ENCODE measurements at regions not wholly inside any gene's neighbourhood (a gene's known extent, or its start where the extent isn't known, plus 50 kb on each side); places are given as distances from the start of the nearest gene placed in this dataset.

- DNase-seq (ENCODE audit: low read depth): peak; percentile 35
- TF ChIP-seq MAX (IDR thresholded peaks at IDR 0.05; ENCODE audit: low read depth, low read length): no peak
- TF ChIP-seq MYC (IDR thresholded peaks at IDR 0.05; ENCODE audit: low read depth, low read length): no peak
- TF ChIP-seq CTCF (IDR thresholded peaks at IDR 0.05; ENCODE audit: low read depth, low read length): no peak
- TF ChIP-seq POLR2A (IDR thresholded peaks at IDR 0.05; ENCODE audit: extremely low read depth, insufficient read length): no peak
- peak overlapping the region; percentile 92 for H3K4me3 ChIP-seq (ENCODE audit: low read depth, low read length)
These were observed 565.1 kb upstream of the DIPK2B start for GRCh38 chrX:45765767-45766166.

GRCh38 chrX:45765281-45765680 lies 564.6 kb upstream of the DIPK2B start:
- DNase-seq (ENCODE audit: low read depth): no peak
- H3K4me3 ChIP-seq (ENCODE audit: low read depth, low read length): peak overlapping the region; percentile 92
- TF ChIP-seq POLR2A (IDR thresholded peaks at IDR 0.05; ENCODE audit: extremely low read depth, insufficient read length): no peak
- no peak for TF ChIP-seq MYC (IDR thresholded peaks at IDR 0.05; ENCODE audit: low read depth, low read length)
- TF ChIP-seq MAX (IDR thresholded peaks at IDR 0.05; ENCODE audit: low read depth, low read length): no peak

- H3K4me3 ChIP-seq (ENCODE audit: low read depth, low read length): peak overlapping the region; percentile 49
- peak; percentile 57 for DNase-seq (ENCODE audit: low read depth)
- no peak for TF ChIP-seq POLR2A (IDR thresholded peaks at IDR 0.05; ENCODE audit: extremely low read depth, insufficient read length)
- TF ChIP-seq MYC (IDR thresholded peaks at IDR 0.05; ENCODE audit: low read depth, low read length): 0 out of 2 replicates have a peak, but pooled peaks have one; percentile 35
- TF ChIP-seq MAX (IDR thresholded peaks at IDR 0.05; ENCODE audit: low read depth, low read length): peak; percentile 41; the same call in 1 of the 2 replicates
These were observed 562.3 kb upstream of the DIPK2B start for GRCh38 chrX:45762699-45763647.

- H3K4me3 ChIP-seq (ENCODE audit: low read depth, low read length): peak overlapping the region; percentile 49
- no peak for TF ChIP-seq POLR2A (IDR thresholded peaks at IDR 0.05; ENCODE audit: extremely low read depth, insufficient read length)
- no peak for TF ChIP-seq CTCF (IDR thresholded peaks at IDR 0.05; ENCODE audit: low read depth, low read length)
- no peak for TF ChIP-seq MAX (IDR thresholded peaks at IDR 0.05; ENCODE audit: low read depth, low read length)
- DNase-seq (ENCODE audit: low read depth): no peak
These were observed 561.2 kb upstream of the DIPK2B start for GRCh38 chrX:45761920-45762319.

- TF ChIP-seq CTCF (IDR thresholded peaks at IDR 0.05; ENCODE audit: low read depth, low read length) (no peak), MYC (IDR thresholded peaks at IDR 0.05; ENCODE audit: low read depth, low read length) (no peak), MAX (IDR thresholded peaks at IDR 0.05; ENCODE audit: low read depth, low read length) (no peak), POLR2A (IDR thresholded peaks at IDR 0.05; ENCODE audit: extremely low read depth, insufficient read length) (no peak)
- DNase-seq (ENCODE audit: low read depth): no peak
- peak overlapping the region; percentile 49 for H3K4me3 ChIP-seq (ENCODE audit: low read depth, low read length)
These were observed 559.6 kb upstream of the DIPK2B start for GRCh38 chrX:45760187-45760742.

GRCh38 chrX:45758738-45759397 lies 558.2 kb upstream of the DIPK2B start:
- peak overlapping the region; percentile 49 for H3K4me3 ChIP-seq (ENCODE audit: low read depth, low read length)
- TF ChIP-seq MAX (IDR thresholded peaks at IDR 0.05; ENCODE audit: low read depth, low read length) (no peak), POLR2A (IDR thresholded peaks at IDR 0.05; ENCODE audit: extremely low read depth, insufficient read length) (no peak), CTCF (IDR thresholded peaks at IDR 0.05; ENCODE audit: low read depth, low read length) (no peak), MYC (IDR thresholded peaks at IDR 0.05; ENCODE audit: low read depth, low read length) (no peak)
- DNase-seq (ENCODE audit: low read depth): peak; percentile 67

Data from NB4 (cell line).